Endodermal cell (in vitro differentiated cells): ENCODE measurements at regions not wholly inside any gene's neighbourhood (a gene's known extent, or its start where the extent isn't known, plus 50 kb on each side); places are given as distances from the start of the nearest gene placed in this dataset.

ENCODE experiments used
- DNase-seq: peaks from one replicate; pipeline ENCODE4 v3.0.0-alpha.2; 2017
- H3K27ac ChIP-seq: 2 replicates; pipeline ENCODE4 v1.5.1; 2013; ENCODE audit warnings: mild to moderate bottlenecking, low read depth, low read length, moderate library complexity
- H3K27me3 ChIP-seq: 2 replicates; pipeline ENCODE4 v1.6.1; 2013; ENCODE audit warnings: mild to moderate bottlenecking, low read length, moderate library complexity; ENCODE audit not compliant: insufficient read depth, control insufficient read depth, poor library complexity, severe bottlenecking
- H3K36me3 ChIP-seq: 2 replicates; pipeline ENCODE4 v1.7.0; 2013; ENCODE audit warnings: mild to moderate bottlenecking, low read length, moderate library complexity; ENCODE audit not compliant: control insufficient read depth, insufficient read depth
- H3K4me1 ChIP-seq: one replicate; pipeline ENCODE4 v1.7.0; 2013; ENCODE audit warnings: low read length; ENCODE audit not compliant: control insufficient read depth, insufficient read depth
- H3K4me3 ChIP-seq: 2 replicates; pipeline ENCODE4 v1.5.1; 2013; ENCODE audit warnings: mild to moderate bottlenecking, low read length, moderate library complexity
- H3K9ac ChIP-seq: 2 replicates; pipeline ENCODE4 v1.6.1; 2013; ENCODE audit warnings: mild to moderate bottlenecking, low read length, moderate library complexity; ENCODE audit not compliant: poor library complexity, severe bottlenecking; ENCODE audit errors: extremely low read depth
- H3K9me3 ChIP-seq: 2 replicates; pipeline ENCODE4 v1.6.1; 2013; ENCODE audit warnings: mild to moderate bottlenecking, low read length, moderate library complexity; ENCODE audit not compliant: control insufficient read depth
- H3K27ac Mint-ChIP-seq: 2 replicates; pipeline ENCODE4 v1.8.0; 2020; ENCODE audit warnings: mixed read lengths
- H3K27me3 Mint-ChIP-seq: 2 replicates; pipeline ENCODE4 v1.8.0; 2021; ENCODE audit warnings: mild to moderate bottlenecking, mixed read lengths; ENCODE audit not compliant: insufficient read depth
- H3K36me3 Mint-ChIP-seq: 2 replicates; pipeline ENCODE4 v1.8.0; 2020; ENCODE audit warnings: low read depth, mixed read lengths
- H3K4me1 Mint-ChIP-seq: 2 replicates; pipeline ENCODE4 v1.8.0; 2020; ENCODE audit warnings: mixed read lengths
- H3K4me3 Mint-ChIP-seq: 2 replicates; pipeline ENCODE4 v1.8.0; 2020; ENCODE audit warnings: mild to moderate bottlenecking, moderate library complexity, mixed read lengths
- H3K9me3 Mint-ChIP-seq: 2 replicates; pipeline ENCODE4 v1.8.0; 2020; ENCODE audit warnings: mild to moderate bottlenecking, mixed read lengths
- CTCF ChIP-seq: fragments of 200-600 bp; sonication (generic); conservative IDR thresholded peaks from 2 replicates; pipeline ENCODE4 v1.5.0; 2021; ENCODE audit warnings: antibody characterized with exemption, mild to moderate bottlenecking
- WGBS, 2 experiments: methylation state at CpG; one replicate each; pipeline versions ENCODE4 v1.1.5 to v1.1.7; 2013; ENCODE audit warnings: missing lambda C conversion rate in 2 of 2, mixed read lengths in 1 of 2; ENCODE audit not compliant: insufficient coverage in 1 of 2, insufficient read length in 1 of 2; 5-methylcytosine and 5-hydroxymethylcytosine counted together

DNA sequence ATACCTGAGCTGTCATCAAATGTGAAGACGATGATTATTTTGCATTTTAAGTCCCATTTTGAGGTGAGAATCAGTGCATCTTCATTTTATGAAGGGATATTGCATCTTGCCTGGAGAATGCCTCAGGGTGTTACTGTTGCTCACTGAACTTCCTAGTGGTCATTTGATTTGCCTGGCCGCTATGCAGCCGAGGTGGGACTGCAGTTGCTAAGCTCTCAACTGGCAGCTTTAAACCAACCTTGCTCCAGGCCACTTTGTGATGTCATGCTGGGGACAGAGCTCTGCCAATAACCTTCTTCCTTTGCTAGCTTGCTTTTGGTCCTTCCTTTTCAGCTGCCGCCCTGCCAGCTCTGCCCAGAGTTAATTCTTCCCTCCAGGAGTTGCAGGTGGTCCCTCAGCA, 409.4 kb upstream of the B3GAT1 start:
- H3K4me3 Mint-ChIP-seq, result no peak overlapping the region
- 89 to 95% methylated on average over 4 of the region's 4 CpGs for WGBS, 2 experiments
- H3K9ac ChIP-seq, result no peak overlapping the region
- H3K36me3 ChIP-seq, result no peaks in the 10 kb centered on the region
- no peak for DNase-seq
- H3K27me3 ChIP-seq, result no peaks in the 10 kb centered on the region
- H3K9me3 Mint-ChIP-seq, result no peaks in the 10 kb centered on the region
- H3K27me3 Mint-ChIP-seq, result no peaks in the 10 kb centered on the region
- no peaks in the 10 kb centered on the region for H3K36me3 Mint-ChIP-seq
- H3K4me1 Mint-ChIP-seq, result peaks cover 39% of the 10 kb centered on the region
- H3K27ac Mint-ChIP-seq, result no peak overlapping the region
- no peak overlapping the region for H3K4me3 ChIP-seq
- peak; percentile 55 for TF ChIP-seq CTCF
- no peak overlapping the region for H3K27ac ChIP-seq
- no peaks in the 10 kb centered on the region for H3K9me3 ChIP-seq
- peaks cover 10% of the 10 kb centered on the region for H3K4me1 ChIP-seq

- no peaks in the 10 kb centered on the region for H3K36me3 Mint-ChIP-seq
- TF ChIP-seq CTCF, result peak; percentile 81
- no peak overlapping the region for H3K9ac ChIP-seq
- peak overlapping the region; percentile 56 for H3K27ac Mint-ChIP-seq
- H3K4me3 ChIP-seq, result no peak overlapping the region
- H3K4me3 Mint-ChIP-seq, result no peak overlapping the region
- no peak overlapping the region for H3K27ac ChIP-seq
- peaks cover 39% of the 10 kb centered on the region for H3K4me1 Mint-ChIP-seq
- H3K9me3 Mint-ChIP-seq, result no peaks in the 10 kb centered on the region
- H3K36me3 ChIP-seq, result no peaks in the 10 kb centered on the region
- 53 to 59% methylated on average over 5 to 7 of the region's 7 CpGs for WGBS, 2 experiments
- DNase-seq, result peak; percentile 73
- H3K27me3 ChIP-seq, result no peaks in the 10 kb centered on the region
- no peaks in the 10 kb centered on the region for H3K27me3 Mint-ChIP-seq
- peaks cover 10% of the 10 kb centered on the region for H3K4me1 ChIP-seq
- H3K9me3 ChIP-seq, result no peaks in the 10 kb centered on the region
Observed at GRCh38 chr11:134819041-134819440, 407.0 kb upstream of the B3GAT1 start.

DNA sequence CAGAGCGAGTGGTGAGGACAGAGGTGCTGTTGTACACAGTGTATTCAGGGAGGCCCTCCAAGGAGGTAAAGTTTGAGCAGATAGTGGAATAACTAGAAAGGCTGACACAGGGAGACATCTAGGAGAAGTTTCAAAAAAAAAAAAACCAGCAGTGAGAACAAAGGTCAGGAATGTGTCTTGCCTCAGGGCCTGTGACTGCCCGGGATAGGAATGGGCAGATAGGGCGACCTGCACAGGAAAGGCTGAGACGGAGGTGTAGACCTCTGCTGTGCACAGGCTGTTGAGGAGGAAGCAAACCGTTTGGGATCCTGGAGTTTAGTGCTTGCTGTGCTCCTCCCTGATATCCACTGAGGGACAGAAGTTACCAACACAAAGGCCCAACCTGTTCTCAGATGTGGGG, 406.5 kb upstream of the B3GAT1 start:
- H3K27me3 Mint-ChIP-seq, result no peaks in the 10 kb centered on the region
- H3K27me3 ChIP-seq, result no peaks in the 10 kb centered on the region
- H3K4me1 Mint-ChIP-seq, result peaks cover 38% of the 10 kb centered on the region
- peaks cover 10% of the 10 kb centered on the region for H3K4me1 ChIP-seq
- no peak overlapping the region for H3K27ac ChIP-seq
- H3K9me3 ChIP-seq, result no peaks in the 10 kb centered on the region
- no peak overlapping the region for H3K4me3 Mint-ChIP-seq
- no peak overlapping the region for H3K4me3 ChIP-seq
- 50 to 67% methylated on average over 3 to 5 of the region's 5 CpGs for WGBS, 2 experiments
- peak overlapping the region; percentile 56 for H3K27ac Mint-ChIP-seq
- H3K36me3 Mint-ChIP-seq, result no peaks in the 10 kb centered on the region
- DNase-seq, result no peak
- no peak overlapping the region for H3K9ac ChIP-seq
- no peaks in the 10 kb centered on the region for H3K36me3 ChIP-seq
- TF ChIP-seq CTCF, result no peak
- no peaks in the 10 kb centered on the region for H3K9me3 Mint-ChIP-seq
